Mucosa of gallbladder (tissue), 1 donor: ENCODE measurements at regions not wholly inside any gene's neighbourhood (a gene's known extent, or its start where the extent isn't known, plus 50 kb on each side); places are given as distances from the start of the nearest gene placed in this dataset.

Source experiments
- DNase-seq: peaks from one replicate; pipeline ENCODE4 v3.0.0-alpha.2; 2020; ENCODE audit warnings: low spot score
- donor health status: DM: no; HTN: no; CAD: no.

DNA sequence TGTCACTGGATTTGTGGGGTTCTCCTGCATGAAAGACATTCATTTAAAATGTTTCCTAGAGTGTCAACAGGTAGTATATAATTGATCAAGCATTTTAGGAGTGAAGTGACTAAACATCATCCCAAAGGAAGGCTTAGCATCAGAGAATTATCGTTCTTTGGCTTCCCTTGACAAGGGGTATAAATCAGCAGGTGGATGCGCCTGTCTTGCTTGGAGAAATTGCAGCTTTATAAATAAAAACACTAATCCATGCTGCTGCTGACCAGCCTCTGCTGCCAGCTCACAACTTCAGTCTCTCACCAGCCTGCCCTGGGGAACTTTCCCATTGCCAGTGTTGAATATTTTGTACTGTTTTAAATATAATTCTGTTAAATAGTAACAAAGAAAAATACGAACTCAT is 1184.7 kb upstream of the TENM4 start:
- DNase-seq: no peak

- DNase-seq: peak; percentile 55
These were observed 1181.0 kb upstream of the TENM4 start for GRCh38 chr11:80621871-80622270.

DNA sequence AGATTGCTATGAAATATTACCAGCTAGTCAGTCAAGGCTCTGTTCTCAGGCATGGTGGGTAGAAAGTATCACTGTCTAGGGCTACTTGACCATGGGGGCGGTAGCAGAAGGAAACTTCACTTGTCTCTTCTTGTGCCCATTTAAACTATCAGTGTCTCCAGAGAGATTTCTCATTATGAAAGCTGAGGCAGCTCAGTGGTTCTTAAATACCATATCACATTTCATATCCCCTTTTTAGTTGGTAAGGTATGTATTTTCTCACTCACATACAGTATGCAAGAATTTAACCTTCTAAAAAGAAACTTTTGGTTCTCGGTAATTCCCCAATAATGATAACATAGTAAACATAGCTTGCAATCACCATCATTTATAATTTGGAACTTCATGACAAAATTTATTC is 1180.0 kb upstream of the TENM4 start:
- DNase-seq: no peak

DNA sequence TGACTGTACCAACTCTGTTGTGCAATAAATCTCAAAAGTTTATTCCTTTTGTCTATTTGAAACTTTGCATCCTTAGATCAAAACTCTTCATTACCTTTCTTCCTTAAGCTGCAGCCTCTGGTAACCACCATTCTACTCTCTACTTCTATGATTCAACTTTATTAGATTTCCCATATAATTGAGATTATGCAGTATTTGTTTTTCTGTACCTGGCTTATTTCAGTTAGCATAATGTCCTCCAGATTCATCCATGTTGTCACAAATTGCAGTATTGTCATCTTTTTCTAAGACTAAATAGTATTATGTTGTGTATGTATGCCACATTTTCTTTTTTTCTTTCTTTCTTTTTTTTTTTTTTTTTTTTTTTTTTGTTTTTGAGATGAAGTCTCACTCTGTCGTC is 1176.3 kb upstream of the TENM4 start:
- no peak for DNase-seq

DNA sequence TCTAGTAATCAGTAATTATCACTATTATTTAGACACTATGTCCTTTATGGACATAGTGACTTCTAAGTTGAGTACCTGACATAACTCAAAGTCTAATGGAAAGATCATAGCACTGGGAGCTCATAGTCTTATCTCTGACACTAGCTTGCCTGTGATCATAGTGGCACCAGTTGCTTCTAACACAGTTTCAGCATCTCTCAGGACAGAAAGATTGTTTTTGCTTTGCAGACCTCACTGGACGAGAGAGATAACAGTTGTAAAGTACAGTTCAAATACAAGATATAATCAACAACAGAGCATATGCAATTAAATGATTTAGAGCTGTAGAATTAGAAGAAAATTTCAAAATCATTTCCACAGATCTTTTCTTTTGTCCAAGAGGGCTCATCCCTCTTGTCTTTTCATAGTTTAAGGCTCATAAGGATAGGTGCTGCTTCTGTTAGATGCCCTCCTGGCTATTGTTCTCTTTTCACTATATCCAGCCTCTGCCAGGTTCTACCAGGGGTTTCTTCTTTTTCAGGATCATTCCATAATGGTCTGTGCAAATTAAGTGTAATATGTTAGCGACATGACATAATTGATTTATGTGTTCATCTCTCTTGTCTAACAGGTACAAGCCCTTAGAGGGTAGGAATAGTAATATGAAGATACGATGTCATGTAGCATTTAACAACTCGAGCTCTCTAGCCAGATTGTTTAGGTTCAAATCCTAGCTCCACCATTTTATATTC is 1175.4 kb upstream of the TENM4 start:
- no peak for DNase-seq

GRCh38 chr11:80613655-80614054 is 1172.8 kb upstream of the TENM4 start:
- DNase-seq: no peak

DNA sequence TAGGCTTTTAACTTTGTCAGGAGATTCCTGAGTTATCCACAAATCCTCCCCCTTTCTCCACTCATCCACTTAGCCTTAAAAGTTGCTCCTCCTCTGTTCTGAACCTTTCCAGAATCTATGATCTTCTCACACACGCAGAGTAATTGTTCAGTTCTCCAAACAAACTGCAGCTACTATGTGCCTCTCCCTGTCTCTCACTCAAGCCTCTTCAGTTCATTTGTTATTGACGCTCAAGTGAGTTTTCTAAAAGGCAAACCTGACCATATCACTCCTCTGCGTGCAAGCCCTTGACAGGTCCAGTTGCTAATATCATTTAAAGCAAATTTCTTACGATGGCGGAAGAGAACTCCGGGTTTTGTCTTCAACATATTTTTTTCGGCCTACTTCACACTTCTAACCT is 1169.7 kb upstream of the TENM4 start:
- DNase-seq: no peak

DNA sequence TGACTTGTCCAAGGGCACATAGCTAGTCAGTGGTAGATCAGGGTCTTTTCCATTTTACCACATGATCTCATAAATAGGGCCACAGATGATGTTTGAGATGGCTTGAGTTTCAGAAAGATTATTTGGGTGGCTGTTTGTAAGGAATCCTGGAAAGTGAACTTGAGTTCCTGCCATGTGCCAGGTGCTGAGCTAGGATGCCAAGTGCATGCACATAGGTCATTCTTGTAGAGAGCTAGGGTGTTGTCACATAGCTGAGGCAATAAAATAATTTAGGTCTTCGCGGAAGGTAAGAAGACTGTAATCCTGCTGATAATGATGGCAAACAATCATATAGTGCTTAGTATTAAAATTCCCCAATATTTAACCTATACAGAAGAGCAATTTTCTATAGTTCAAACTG is 1162.6 kb upstream of the TENM4 start:
- no peak for DNase-seq

DNA sequence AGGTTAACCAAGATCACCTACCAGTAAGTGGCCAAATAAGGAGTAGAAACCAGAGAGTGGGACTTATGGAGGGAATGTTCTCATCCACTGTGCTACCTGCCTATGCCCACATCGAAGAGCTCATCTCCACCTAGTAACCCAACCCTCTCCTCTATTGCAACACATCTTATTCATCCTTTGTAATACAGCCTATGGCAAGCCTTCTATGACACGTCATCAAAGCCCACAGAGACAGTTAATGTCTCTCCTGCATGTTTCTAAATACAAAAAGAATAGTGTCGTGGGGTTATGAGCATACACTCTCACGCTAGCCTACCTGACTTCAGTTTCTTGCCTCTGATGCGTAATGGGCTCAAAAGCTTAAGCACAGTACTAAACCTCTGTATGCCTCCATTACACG is 1158.1 kb upstream of the TENM4 start:
- no peak for DNase-seq

GRCh38 chr11:80596291-80596810 is 1155.5 kb upstream of the TENM4 start:
- no peak for DNase-seq

- DNase-seq: peak; percentile 11
These were observed 1154.2 kb upstream of the TENM4 start for GRCh38 chr11:80595011-80595410.

GRCh38 chr11:80593648-80594374 is 1153.0 kb upstream of the TENM4 start:
- DNase-seq: peak; percentile 51

GRCh38 chr11:80592546-80592945 is 1151.7 kb upstream of the TENM4 start:
- no peak for DNase-seq

DNA sequence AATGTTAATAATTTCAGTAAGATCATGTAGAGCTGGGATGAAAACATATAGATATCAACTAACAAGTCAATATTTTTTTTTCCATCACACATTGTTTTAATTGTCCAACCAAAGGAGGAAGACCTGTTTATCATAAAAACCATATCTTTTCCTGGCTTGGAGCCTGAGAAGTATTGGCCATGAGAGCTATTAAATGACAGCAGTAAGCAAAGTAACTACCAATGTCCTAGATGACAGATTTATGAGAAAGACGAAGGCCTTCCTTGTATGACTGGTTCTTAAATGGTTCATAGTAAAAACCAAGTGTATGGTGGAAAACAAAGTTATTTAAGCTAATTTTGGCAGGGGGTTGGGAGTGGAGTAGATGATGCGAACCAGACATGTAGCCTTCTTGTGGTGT is 1147.1 kb upstream of the TENM4 start:
- no peak for DNase-seq

GRCh38 chr11:80586464-80586863 is 1145.6 kb upstream of the TENM4 start:
- no peak for DNase-seq

- DNase-seq: no peak
These were observed 1143.8 kb upstream of the TENM4 start for GRCh38 chr11:80584661-80585060.

- no peak for DNase-seq
These were observed 1129.0 kb upstream of the TENM4 start for GRCh38 chr11:80569832-80570231.

DNA sequence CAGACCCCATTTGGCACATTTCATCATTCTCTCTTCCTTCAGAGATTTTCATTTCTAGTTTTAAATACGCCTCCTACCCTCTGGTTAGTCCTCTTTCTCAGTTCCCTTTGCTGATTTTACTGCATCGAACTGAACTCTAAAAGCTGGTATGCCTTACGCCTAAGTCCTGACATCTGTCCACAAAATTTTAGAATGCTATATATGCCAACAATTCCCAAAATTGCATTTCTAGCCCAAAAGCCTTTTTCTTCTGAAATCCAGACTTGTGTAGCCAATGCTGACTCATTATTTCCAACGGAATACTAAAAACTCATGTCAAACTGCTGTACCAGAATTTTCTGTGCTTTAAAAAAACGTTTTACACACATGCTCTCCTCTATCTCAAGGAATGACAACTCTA is 1124.4 kb upstream of the TENM4 start:
- DNase-seq: no peak

GRCh38 chr11:80562523-80563125 is 1121.8 kb upstream of the TENM4 start:
- DNase-seq: no peak

GRCh38 chr11:80559942-80560341 is 1119.1 kb upstream of the TENM4 start:
- DNase-seq: no peak

DNA sequence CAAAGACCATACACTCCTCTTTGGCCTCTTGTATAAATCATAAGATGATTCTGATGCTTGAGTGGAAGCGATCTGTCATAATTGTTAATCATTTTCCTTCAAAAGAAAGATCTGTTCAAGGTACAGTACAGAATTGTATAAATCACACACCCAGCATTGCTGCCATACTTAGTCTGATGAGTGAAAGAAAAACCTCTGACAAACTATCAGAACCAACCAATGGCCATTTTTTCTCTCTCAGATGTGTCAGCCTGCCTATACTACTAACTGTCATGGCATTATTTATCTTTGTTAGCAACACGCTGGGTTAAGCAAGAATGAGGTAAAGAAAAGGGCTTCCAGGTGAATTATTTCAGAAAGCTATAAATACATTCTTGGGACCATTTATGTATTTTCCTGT is 1112.7 kb upstream of the TENM4 start:
- no peak for DNase-seq

DNA sequence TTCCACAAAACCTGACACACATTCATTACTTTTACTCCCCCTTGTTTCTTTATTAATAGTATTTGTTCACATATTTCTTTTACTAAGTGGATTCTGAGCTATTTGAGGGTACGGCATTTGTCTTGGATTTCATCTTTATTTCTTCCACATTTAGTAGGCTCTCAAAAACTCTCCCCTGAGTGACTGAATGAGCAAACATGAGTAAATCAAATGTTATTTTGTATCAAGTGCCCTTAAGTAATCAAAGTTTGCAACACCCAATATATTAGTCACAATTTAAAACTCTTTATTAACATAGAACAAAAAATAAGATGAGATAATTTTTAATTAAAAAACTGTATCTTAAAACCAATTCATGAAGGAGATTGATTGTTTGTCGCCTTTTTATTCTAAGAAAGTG is 1101.9 kb upstream of the TENM4 start:
- no peak for DNase-seq

DNA sequence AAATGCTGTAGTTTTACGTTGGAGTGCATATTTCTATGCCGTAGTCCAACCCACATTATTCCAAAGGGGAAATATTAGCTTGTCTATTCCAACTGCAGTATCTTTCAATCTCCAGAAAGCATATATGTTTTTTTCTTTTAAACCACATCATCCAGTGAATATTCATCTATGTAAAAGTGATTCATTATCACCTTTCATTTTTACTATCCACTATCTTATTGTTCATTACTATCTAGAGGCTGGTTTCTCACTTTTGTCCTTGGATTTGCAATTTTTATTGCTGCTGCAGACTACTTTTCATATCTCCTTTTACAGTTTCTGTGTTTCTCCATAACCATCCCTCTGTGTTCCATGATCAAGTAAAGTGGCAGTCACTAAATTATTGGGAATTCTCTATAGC is 1097.2 kb upstream of the TENM4 start:
- no peak for DNase-seq
